GM12872 (cell line): ENCODE measurements at regions not wholly inside any gene's neighbourhood (a gene's known extent, or its start where the extent isn't known, plus 50 kb on each side); places are given as distances from the start of the nearest gene placed in this dataset.

ENCODE experiments used
- TF ChIP-seq, protein P1 (sequence below): IDR thresholded peaks from 3 replicates; pipeline ENCODE4 v1.5.1; 2011; ENCODE audit warnings: low read depth, mild to moderate bottlenecking, low read length, moderate library complexity; ENCODE audit not compliant: insufficient read depth

DNA sequence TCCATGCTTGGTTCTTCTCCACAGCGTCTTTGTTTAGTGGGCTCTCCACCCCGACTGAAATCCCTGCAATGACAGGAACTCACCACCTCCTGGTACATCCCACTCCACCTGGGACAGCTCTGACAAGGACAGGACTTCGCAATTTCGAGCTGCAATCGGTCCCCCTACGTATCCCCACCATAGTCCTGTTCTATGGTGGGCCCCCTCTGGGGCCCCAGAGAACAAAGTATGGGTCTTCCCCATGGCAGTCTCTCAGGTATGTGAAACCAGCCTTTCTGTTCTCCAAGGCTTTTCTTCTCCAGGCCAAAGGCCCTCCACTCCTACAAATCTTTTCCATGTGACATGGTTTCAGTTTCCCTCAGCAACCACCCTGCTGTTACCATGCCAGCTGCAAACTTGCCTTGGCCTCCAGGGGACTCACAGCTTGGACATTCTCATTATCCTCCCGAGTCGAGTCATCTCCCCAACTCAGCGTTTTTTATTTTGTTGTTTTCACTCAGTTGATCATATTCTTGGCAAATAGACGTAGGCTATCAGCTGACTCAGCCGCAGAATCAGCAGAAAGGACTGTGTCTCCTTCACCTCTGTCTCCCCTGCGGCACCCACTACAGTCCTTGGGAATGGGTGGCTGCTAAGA lies 233.3 kb downstream of the OPA1 start:
- TF ChIP-seq, protein P1, sequence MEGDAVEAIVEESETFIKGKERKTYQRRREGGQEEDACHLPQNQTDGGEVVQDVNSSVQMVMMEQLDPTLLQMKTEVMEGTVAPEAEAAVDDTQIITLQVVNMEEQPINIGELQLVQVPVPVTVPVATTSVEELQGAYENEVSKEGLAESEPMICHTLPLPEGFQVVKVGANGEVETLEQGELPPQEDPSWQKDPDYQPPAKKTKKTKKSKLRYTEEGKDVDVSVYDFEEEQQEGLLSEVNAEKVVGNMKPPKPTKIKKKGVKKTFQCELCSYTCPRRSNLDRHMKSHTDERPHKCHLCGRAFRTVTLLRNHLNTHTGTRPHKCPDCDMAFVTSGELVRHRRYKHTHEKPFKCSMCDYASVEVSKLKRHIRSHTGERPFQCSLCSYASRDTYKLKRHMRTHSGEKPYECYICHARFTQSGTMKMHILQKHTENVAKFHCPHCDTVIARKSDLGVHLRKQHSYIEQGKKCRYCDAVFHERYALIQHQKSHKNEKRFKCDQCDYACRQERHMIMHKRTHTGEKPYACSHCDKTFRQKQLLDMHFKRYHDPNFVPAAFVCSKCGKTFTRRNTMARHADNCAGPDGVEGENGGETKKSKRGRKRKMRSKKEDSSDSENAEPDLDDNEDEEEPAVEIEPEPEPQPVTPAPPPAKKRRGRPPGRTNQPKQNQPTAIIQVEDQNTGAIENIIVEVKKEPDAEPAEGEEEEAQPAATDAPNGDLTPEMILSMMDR = no peak

DNA sequence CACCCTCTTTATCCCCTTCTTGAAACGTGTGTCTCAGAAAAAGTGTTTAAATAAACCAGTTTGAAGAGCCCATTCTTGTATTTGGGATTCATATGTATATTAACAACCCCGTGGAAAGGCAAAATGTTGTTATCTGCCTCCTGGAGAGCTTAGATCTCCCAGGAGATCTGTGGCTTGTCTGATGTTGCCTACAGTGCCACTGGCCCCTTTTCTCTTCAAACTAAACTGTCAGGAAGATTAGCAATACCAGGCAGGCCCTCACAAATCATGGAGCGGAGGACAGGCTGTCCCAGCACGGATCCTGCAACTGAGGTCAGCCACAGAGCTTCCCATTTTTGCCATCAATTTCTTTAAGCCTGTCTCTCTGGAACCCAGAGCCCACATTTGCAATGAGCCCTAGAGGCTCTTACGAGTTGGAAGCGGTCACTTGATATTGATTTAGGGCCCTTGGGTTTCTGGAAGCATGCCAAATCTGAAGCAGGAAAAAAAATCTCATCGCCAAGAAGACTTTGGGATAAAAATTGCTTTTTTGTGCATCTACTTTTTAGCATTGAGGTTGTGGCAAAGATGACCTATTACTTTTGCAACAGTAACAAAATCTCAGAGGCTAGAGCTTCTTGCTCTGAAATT lies 234.1 kb downstream of the OPA1 start:
- TF ChIP-seq, protein P1 = no peak

DNA sequence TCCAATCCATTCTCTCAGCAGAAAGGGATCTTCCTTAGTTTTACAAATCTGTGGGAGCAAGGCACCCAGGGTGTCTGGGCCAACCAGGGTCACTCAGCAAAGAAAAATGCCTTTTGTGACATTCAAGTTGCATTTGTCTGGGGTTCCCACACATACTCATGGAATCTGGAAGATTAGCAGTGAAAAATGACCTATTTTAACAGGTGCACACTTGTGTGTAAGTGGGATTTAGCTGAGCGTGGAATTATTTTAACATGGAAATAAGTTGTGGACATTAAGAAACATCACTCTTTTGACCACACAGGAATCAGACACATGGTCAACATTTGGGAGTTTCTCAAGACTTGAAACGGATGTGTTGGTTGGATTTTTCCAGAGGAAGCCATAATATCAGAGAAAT lies 234.9 kb downstream of the OPA1 start:
- TF ChIP-seq, protein P1 = no peak

DNA sequence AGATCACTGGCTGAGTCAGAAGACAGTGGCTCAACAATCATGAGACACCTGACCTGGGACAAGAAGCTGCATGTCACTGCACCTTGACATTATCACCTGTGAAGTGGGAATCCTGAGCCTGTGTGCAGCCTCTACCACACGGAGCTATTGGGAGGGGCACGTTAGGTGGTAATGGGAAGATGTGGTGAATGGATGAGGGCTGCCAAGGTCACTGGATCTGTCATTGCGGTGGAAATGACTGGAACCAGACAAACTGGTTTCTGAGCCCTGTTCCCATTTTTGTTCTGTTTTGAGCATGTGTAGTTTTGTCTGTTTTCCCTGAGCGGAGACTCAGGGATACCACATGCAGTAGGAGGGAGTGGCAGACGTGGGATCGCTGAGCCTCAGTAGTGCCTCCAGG lies 235.5 kb downstream of the OPA1 start:
- TF ChIP-seq, protein P1 = no peak

DNA sequence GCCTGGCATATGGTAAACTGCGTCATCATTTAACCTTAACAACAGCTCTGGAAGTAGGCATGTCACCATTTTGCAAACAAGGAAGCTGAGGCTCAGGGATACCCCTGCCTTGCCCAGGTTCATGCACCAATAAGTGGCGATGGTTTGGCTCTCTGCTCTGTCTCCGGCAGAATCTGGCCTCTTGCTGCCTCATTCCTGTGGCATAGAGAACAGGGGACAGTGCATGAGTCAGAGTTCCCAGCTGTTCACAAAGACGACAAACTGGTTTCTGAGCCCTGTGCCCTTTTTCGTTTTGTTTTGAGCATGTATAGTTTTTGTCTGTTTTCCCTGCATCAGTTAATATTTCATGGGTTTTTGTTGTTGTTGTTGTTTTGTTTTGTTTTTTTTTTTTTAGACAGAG lies 236.8 kb downstream of the OPA1 start:
- TF ChIP-seq, protein P1 = no peak

DNA sequence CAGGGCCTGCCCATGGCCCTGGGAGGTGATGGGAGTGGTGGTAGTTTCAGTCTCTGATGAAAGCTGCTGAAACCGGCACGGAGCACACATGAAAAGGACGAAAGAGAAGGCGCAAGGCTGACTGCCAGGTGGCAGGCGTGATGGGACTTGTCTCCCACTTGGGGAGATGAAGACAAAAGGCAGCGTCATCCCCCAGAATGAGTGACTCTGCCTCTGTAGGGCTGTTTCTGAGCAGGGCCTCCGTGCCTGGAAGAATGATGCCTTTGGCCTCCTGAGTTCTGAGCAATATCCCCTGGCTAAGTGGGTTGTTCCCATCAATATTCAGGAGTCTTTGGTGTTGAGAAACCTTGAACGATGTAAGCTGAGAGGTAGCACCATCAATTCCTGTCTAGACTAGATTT lies 237.8 kb downstream of the OPA1 start:
- TF ChIP-seq, protein P1 = no peak

DNA sequence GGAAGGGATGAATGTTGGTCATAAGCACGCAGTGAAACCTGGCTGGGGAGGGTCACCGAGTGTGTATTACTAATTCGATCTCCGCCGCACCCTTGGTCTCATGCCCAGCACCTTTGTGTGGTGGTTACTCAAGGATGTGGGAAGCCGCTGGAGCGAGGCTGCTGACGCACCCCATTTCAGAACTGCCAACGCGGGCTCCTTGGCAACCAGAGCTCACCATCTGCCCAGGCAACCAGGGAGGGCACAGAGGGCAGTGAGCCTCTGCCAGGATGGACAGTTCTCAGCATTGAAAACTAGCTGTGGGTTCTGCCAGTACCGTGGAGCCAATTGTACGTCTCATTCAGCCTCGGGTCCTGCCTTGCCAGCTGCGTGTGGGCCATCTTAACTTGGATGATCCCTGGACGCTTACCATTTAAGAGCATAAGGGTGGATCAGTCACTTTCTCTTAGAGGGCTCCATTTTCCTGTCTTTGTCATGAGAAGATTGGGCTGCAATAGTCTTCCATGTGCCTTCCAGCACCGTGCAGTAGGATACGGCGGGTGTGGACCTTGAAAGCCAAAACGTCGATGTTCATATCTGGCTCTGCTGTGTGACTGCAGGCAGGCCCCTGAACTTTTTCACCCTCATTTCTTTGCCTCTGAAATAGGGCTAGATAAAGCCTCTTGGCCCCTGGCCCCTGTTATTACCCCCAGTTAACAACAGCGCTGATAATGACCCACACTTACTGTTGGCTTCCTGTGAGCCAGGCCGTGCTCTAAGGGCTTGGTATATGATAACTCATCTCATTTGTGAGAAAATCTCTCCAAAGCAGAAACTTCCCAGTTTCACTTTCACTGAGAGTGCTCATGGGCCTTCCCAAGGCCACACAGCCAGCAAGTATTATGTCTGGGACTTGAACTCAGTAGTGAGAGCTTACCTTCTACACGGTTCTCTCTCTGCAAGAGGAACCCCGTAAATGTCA lies 238.8 kb downstream of the OPA1 start:
- TF ChIP-seq, protein P1 = no peak
